Activated T-cell treated with anti-CD3 and anti-CD28 coated beads for 4 hours (primary cell): ENCODE measurements at regions not wholly inside any gene's neighbourhood (a gene's known extent, or its start where the extent isn't known, plus 50 kb on each side); places are given as distances from the start of the nearest gene placed in this dataset.

ENCODE experiments used
- DNase-seq: peaks from one replicate; pipeline ENCODE4 v3.0.0-alpha.2; 2020

GRCh38 chr2:60603533-60604190 lies 50.2 kb upstream of the BCL11A start:
- no peak for DNase-seq

- no peak for DNase-seq
Observed at GRCh38 chr2:60604486-60605064, 51.1 kb upstream of the BCL11A start.

DNA sequence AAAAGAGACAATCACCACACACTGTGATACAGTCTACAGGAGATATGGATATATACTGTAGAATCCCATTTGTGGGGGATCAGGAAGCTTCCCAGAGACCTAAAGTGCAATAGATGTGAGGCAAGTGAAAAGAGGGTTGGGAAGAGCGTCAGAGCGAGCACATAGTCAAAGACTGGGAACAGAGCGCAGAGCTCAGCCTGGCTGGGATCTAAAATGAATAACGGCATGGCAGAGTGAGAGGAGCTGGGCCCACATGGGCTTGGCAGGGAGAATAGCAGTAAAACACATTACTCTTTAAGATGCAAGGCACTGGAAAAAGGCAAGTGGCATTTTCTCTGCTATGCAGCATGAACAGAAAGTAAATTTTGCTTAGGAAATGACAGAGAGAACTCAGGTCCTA lies 52.4 kb upstream of the BCL11A start:
- DNase-seq: no peak

- no peak for DNase-seq
Observed at GRCh38 chr2:60608679-60609078, 55.2 kb upstream of the BCL11A start.

DNA sequence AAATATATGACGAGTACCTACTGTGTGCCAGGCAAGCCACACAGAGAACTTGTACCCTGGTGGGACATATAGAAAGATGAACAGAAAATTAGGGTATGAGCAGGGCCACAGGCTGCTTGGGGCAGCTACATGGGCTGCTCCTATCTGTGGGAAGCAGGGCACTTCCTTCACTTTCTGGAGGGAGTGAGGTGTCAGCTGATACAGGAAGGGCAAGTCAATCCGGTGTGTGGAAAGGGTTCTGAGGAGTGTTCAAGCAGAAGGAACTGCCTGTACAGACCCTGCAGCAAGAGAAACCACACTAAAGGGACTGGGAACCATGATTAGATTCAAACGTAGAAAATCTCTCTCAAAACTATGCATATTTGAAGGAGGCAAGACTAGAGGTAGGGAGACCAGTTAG lies 58.6 kb upstream of the BCL11A start:
- no peak for DNase-seq

GRCh38 chr2:60614319-60614718 lies 60.9 kb upstream of the BCL11A start:
- DNase-seq: no peak

DNA sequence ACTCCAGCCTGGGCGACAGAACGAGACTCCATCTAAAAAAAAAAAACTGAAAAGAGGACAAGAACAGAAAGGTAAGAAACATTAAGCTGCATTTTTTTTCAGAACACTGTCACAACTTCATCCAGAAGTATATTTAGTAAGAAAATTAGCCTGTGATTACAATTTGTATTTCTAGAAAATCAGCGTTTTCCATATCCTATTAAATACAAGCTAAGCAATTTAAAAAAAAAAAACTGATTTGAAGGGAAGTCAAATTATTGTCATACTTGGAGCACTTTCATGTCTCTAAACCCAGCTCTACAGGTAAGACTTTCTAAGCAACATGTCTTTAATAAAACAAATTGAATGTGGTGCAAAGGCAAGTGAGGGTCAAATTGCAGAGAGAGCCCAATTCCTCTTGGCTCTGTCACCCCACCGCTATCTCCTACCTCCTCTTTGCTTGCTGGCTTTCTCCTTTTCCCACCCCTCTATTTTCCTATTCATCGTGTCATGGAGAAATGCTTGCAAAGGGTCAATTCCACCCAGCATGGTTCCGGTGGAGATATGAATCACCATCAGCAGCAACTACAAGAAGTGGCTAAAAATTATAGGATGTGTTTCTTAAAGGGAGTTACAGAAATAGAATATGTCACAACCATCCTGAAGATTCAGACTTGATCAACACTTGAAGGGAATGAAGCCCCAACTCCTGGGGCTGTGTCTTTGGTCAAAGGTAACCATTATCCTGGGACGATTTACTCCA lies 68.4 kb upstream of the BCL11A start:
- DNase-seq: no peak

DNA sequence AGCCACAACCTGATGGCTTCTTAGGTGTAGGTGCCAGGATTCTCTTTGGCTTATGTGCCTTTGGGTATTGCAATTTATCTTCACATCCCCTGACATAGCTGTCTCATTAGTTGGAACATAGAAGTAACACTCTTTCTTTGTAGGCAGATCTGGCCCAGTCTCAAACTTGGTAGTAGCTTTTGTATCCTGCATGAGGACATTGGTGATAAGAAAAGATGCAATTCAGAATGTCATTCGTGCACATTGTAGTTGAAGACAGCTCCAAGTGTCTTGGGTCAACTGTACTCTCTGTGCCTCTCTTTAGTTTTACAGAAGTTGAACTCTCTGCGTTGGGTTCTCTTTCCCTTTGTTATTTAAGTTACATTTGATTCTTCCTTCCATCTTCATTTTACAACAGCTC lies 69.6 kb upstream of the BCL11A start:
- no peak for DNase-seq

DNA sequence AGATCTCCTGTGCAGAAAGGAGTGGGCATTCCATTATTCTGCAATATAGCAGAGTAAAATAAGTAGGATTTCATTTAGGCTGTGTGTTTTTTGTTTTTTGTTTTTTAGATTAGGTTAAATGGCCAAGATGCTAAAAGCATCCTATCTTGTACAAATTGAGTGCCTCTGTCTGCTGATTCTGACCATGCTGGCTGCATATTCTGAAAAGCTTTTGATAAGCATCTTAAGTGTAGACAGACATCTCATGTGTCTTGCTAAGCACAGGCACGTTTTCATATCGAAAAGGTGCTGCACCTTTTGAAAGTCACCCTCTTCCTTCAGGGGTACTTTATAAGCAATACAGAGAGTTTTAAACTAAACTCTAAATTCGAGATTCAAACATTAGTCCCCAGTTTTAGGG lies 74.0 kb upstream of the BCL11A start:
- no peak for DNase-seq

DNA sequence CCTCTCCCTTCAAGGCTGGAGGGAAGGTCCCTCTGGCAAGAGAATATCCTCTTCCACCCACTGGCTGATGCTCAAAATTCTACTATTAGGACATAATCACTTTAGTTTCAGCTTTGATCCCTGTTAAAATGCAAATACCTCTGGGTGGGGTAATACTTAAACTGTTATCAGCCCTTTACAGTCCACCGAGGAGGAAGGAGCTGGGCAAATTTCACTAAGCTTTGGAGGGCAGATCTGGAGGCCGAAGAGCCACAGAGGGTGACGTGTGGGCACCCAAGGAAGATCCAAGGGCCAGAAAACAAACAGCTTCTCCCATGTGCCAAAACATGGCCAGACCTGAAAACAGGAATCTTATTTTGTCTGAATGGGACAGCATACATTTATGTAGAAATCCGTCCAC lies 74.6 kb upstream of the BCL11A start:
- DNase-seq: no peak

- no peak for DNase-seq
Observed at GRCh38 chr2:60628615-60629304, 75.3 kb upstream of the BCL11A start.

GRCh38 chr2:60629305-60629662 lies 75.8 kb upstream of the BCL11A start:
- no peak for DNase-seq

- DNase-seq: no peak
Observed at GRCh38 chr2:60629801-60630385, 76.4 kb upstream of the BCL11A start.

DNA sequence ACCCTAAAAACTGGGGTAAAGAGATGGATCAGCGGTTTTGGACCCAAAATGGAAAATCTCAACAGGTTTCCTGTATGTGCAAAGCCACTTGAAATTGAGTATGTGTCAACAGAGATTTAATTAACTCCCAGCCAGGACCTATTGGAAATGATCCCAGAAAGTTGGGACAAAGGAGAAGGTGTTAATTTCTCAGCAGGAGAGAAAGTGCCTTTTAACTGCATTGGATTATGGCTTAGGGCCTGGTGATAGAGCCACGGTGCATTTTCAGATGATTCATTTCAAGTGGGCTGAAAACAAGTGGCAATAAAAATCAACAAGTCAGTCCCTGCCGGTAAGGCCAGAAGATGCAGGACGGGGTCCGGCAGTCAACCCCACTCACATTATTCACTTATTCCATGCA lies 80.2 kb upstream of the BCL11A start:
- DNase-seq: no peak

- no peak for DNase-seq
Observed at GRCh38 chr2:60634438-60634837, 81.0 kb upstream of the BCL11A start.

GRCh38 chr2:60641811-60642788 lies 88.6 kb upstream of the BCL11A start:
- DNase-seq: peak; percentile 17

DNA sequence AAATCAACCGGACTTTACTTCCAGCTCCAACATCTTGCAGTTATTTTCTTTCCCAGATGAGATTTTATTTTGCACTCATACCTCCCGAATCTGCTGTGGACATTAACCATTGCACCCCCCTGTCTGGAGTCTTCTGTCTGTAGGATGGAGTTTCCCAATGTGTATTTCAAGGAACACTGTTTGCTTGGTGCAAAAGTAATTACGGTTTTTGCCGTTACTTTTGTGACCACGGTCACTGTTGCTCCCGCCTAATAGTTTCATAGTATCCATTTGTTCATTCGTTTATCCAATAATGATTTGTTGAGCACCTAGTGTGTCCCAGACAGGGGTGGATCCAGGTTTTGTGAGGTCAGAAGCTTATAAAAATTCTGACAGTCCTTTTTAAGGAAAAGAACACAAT lies 90.3 kb upstream of the BCL11A start:
- no peak for DNase-seq

DNA sequence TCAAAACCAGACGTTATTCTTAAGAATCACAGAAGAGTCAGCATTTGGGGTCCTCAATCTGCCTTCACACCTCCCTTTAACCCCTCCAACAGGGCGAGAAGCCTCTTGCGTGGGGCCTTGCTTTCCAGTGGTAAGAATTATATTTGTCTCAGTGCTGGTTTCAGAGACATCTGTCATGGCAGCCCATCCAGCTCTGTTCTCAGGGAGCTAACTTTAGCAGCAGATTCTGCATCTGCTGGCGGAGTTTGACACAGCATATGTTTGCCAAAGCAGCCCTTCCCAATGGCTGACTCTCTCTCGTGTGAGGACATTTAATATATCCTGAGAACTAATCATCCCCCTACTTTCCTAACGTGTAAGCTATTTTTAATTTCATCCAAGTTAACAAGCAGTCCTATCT lies 91.5 kb upstream of the BCL11A start:
- no peak for DNase-seq

GRCh38 chr2:60648191-60648590 lies 94.7 kb upstream of the BCL11A start:
- no peak for DNase-seq

DNA sequence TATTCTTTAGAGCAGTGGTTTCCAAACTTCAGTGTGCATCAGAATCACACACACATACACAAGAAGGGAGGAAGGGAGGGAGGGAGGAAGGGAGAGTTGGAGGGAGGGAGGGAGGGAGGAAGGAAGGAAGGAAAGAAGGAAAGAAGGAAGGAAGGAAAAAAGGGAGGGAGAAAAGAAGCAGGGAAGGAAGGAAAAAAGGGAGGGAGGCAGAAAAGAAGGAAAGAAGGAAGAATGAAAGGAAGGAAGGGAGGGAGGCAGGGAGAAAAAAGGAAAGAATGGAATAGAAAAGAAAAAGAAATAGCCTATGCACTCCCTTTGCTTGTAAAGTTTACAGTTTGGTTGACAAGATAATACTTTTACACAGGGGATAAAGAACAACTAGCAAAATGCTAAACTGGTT lies 96.3 kb upstream of the BCL11A start:
- DNase-seq: no peak

DNA sequence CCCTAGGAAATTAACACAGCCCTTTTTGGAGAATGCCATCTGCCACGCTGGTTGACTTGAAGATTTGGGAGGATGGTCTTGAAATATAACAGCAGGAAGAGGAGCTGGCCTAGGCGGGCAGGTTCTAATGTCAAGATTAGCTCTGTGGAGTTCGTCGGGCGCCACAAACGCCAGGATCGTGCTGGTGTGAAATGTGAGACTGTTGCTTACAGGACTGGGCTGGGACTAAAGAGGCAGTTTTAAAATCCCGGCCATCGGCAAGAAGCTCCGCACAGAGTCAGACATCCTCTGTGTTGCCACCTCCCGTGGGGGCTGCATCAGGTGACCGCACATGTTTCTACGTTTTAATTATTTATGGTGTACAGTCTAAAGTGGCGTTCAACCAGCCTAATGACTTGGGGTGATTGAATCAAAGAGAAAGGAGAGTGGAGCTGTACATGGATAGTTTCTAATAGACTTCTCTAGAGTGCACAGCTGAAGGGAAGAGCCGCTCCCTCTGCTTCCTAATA lies 99.4 kb upstream of the BCL11A start:
- no peak for DNase-seq

DNA sequence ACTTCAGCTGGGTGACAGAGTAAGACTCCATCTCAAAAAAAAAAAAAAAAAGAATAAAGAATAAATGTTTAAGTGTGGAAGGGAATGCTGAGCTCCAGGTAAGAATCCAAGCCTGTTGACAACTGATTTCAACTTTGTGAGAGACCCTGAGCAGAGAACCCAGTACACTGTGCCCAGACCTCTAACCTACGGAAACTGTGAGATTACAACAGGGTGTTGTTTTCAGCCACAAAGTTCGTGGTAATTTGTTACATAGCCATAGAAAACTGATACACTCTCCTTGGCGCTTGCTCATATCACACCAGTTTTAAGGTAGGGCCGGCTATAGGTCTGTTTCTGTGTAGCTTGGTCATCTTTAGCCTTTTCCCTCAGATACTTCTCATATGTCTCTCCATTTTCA lies 98.4 kb upstream of the PAPOLG start:
- DNase-seq: no peak
